RCC 7860 (cell line): ENCODE measurements at regions not wholly inside any gene's neighbourhood (a gene's known extent, or its start where the extent isn't known, plus 50 kb on each side); places are given as distances from the start of the nearest gene placed in this dataset.

Experiments used
- DNase-seq: peaks from one replicate; pipeline ENCODE4 v3.0.0-alpha.2; 2015; ENCODE audit warnings: low spot score
- FAIRE-seq: peaks from 2 replicates; lab custom pipeline; 2012; peaks lifted over from hg19 to GRCh38; lab: Jason Lieb, UNC

DNA sequence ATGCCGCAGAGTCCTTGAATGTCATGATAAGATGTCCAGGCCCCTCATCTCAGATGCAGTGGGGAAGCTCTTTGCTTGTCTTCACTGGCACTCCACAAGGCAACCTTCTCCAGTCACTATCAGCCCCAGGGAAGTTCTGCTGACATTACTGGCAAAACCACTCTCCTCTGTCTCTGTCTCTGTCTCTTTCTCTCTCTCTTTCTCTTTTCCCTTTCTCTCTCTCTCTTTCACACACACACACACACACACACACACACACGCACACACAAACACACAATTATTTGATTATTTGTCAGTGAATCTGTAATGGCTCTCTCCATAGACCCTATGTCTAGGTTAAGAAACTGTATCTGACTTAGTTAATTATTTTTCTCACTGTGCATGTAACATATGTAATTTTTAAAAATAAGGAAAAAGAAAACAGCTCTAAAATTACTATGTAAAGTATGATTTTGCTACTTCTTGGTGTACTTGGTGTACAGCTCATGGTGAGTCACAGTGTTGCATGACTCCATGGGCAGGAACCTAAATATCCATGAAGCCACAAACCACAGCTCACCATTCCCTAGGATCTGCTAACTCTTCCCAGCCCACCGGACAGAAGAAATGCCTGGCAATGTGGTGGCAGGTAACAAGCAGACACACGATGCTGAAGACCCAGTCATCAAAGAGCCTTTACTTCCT is 594.9 kb upstream of the ID2 start:
- DNase-seq, result peak; percentile 96
- FAIRE-seq, result peak; percentile 98

DNA sequence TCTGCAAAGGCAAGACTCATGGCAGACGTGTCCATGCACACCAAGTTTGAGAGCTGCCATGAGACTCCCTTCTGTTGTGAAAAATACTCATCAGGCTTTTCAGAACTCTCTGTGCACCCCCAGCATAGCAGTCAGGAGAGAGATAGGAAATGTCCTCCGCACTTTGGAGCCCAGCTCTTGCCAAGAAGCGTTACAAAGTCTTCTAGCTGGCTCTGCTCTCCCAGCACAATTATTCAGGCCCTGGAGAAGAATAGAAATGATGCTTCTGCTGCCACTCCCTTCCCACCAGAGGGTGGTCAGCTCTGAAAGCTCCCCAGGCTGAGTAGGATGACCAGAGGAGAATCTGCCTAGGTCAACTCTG is 594.4 kb upstream of the ID2 start:
- no peak for DNase-seq
- no peak for FAIRE-seq

DNA sequence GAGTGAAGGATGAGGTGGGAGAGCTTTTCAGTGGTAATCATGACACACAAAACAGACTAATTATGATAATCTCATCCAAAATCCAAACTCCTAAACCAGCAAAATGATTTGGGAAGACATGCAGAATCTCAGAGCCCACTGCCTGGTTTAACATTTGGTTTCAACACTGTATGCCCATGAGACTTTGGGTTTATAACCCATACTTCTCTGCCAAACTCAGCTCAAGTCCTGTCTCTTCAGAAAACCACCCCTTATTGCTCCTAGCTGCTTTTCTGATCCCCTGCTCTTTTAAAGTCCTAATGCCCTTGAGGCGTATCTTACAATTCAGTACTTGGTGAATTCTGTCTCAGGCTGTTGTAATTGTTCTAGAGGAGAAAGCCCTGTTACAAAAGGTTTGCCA is 593.0 kb upstream of the ID2 start:
- DNase-seq (no peak), FAIRE-seq (no peak)

DNA sequence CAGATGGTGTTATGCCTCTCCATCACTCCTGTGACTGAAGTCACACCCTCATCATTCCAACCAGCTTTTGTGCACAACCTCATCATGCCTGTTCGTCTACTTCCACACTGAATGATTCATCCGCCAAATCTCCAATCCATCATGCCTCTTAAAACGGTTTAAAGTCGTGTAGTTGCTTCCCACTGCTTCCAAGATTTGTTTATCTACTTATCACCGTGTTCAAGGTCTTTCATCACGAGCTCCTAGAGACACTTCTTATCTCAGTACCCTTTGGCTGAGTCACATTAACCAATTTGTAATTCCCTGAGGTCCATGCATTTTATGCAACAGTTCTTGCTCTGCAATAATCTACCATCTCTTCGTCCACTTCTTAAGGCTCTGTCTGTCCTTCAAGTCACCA is 592.3 kb upstream of the ID2 start:
- peak; percentile 90 for DNase-seq
- peak; percentile 92 for FAIRE-seq

DNA sequence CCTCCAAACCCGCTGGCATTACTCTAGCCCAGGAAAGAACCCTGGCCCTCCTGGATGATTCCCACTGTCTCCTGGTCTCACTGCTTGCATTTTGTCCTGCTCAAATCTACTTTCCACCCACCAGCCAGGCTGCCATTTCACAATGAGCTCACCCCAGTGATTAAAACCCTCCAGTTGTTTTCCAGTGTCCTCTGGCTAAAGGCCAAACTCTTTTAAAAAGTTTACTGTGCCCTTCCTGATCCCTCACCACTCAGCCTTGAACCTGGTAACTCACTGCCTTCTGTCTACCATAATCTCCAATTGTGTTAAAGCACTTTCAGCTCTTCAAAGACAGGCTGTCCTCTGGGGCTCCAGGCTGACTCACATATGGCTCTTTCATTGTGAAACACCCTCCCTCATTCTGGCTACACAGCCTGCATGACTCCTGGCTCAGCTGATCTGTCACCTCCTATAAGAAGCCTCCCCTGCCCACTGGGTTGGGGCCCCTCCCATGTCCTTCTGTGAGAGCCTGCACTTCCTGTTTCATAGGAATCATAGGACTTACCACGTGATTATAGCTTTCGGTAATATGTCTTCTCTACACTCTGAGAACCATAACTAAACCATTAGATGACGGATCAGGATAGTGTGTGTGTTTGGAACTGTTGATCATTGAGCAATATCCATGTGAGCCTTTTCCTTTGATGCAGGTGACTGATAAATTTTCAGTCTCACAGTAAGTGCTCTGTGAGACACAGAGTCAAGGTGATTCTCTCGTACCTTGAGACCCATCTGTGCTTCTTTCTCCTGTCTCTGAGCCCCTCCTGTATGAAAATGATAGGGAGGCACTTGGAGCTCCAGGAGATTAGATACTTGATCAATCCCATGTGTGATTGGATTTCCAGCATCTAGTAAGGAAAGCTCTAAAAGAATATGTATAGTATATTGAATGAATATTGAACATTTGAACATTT is 590.8 kb upstream of the ID2 start:
- DNase-seq (peak; percentile 86), FAIRE-seq (peak; percentile 81)

DNA sequence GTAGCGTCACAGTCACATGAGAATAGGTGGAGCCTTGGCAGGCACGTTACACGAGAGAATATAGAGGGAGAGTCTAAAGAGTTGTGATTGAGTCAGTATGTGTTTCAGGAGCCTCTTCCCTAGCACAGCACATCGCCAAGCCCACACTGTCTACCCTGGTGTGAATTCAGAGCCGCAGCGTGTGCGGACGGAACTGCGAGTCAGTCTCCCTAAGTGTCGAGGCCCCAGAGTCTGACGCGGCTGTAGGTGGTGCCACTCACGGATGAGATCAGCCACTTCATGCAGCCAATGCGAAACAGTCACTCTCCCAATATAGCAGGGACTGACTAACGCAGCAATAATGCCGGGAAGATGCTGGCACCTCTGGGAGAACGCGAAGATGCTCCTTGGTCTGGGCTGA is 587.3 kb upstream of the ID2 start:
- DNase-seq, result no peak
- no peak for FAIRE-seq

DNA sequence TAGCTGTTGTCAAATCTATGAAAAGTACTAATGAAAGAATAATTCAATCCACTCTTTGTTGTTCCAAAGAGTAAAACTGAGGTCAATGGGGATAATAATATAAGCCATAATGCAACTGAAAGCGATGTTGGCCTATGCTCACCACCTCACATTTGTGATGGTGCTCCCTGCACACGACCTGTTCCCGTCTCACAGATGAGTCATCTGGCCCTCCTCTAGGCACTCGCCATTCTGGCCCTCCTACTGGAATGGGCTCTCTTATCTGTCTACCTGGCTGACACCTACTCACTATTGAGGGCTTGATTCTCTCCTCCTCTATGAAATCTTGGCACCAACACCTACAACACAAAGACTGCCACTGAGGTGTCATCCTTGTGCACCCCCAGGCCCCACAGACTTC is 585.9 kb upstream of the ID2 start:
- no peak for DNase-seq
- FAIRE-seq, result no peak

DNA sequence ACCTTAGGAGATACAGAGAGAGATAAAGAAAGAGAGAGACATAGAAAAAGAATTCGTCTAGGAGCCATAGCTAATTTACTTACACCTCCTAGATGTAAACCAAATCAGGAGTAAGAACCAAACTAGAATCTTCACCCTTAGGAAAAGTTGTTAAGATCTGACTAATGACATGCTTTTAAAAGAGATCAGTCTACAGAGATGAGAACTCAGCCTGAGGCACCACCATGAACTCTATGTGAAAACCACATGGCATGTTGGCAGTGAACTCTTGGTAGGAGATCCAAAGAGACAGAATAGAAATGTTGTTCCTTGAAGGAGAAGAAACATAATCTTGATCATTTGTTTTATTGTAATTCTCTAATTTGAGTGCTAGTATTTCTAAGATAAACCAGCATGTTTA is 585.4 kb upstream of the ID2 start:
- no peak for DNase-seq
- no peak for FAIRE-seq

DNA sequence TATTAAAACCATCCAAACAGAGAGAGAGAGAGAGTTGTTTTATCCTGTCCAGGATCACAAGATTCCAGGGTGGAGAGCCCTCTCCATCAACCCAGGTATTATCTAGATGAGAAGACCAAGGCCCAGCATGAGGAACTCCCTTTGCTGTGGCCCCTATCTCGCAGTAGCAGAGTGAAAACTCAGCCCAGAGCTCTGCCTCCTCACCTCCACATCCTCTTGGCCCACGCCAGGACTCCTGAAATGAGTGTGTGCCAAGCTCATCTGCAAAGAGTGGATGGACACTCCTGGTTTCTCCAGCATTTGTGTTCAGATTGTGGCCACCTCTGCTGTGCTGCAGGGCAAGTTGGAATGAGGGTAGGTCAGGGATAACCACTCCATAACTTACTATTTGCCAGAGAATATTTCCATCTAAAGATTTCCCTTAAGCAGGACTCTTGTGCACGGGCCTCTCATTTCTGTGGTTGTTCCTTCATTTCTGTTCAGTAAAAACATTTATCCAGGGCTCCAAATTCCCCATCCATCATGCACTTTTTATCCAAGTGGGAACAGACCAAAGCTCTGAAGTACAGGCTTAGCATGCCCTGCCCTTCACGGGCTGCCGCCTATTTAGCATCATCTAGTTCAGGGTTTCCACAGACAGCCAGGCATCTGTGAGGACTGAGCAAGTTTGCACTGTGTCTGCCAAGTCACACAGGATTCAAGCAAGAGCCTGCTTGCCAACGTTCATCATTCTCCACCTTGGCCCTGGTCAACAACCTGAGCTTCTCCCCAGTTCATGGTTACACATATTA is 583.2 kb upstream of the ID2 start:
- FAIRE-seq, result no peak

DNA sequence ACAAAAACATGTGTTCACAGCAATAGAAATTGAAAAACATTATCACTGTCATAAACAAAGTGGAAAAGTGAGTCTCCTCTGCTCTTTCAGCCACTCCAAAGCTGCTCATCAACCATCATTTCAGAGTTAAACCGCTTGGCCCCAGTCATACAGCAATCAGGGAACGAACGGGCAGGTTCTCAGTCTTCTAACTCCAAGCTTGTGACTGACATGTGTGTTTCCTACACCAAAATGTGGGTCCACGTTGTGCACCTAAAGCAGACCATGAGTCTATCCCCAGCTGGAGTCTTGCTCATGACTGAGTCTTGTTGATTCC is 582.6 kb upstream of the ID2 start:
- no peak for DNase-seq
- FAIRE-seq, result no peak

More for the DNA sequence above, 583.2 kb upstream of the ID2 start:
- DNase-seq, result no peak

DNA sequence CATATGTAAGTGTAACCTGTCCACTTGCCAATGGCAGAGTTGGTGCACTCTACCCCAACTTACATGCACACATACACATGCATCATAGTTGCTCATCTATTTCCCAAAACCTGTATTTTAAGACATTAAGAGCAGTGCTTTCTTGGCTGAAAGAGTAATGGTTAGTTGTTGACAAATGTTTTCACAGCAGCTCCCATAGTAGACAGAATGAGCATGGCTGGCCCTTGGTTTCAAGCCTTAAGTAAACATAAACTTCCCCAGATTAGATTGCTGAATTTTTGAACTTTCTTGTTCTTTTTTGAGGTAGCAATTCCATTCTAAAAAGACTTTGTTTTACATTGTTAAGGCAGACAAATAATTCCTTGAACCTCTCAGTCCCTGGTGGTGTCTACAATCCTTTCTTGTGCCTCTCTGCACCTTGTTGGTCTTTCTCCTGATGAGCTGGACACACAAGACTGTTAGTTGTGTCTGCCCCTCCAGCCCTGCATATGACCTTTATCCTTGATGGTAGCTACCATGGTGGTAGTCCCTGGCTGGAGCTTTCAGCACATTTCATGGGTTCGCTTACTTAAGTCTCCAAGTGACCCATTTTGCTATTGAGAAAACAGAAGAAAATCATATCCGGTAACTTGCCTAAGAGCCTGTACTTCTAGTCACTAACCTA is 580.1 kb upstream of the ID2 start:
- no peak for DNase-seq
- FAIRE-seq, result no peak

DNA sequence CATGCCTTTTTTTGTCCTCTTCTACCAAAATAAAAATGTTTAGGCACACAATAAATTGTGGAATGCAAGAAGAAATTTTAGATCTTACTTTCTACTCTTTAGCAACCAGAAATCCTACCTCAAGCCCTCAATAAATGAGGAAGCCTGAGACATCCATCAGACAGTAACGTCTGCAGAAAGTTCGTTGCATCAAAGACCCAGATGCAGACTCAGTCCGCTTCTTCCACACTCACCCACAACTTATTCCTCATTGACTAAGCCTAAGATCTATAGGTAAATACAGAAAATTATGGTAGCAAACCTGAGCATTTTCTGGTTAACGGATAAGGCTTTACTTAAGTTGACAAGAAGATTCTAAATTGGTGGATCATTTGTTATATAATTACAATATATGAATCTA is 579.4 kb upstream of the ID2 start:
- no peak for DNase-seq
- no peak for FAIRE-seq

DNA sequence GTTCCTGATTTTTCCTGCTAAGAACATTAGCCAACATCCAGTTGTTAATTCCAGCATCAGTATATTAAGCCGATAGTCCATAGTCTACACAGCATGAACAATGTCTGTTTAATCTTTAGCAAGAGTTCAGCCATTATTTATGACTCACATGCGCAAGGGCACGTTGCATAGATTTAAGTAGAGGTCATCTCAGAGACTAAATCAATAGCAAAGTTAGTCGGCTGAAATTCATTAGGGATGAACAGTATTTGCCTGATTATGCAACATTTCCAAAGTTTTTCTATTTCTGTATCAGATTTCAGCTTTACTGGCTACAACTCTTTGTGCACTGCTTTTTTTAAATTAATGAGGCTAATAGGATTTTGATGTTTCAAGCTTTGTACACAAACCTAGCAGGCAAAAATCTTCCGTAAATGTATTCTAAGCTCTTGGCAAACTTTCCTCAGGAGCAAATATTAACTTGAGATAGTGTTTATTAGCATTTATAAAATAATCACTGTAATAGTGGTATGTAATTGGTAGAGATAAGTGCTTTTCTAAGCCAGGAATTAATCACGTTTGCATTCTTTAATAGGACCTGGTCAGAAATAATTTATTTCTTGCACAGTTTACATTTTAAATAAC is 578.7 kb upstream of the ID2 start:
- FAIRE-seq (peak; percentile 82), DNase-seq (peak; percentile 24)

DNA sequence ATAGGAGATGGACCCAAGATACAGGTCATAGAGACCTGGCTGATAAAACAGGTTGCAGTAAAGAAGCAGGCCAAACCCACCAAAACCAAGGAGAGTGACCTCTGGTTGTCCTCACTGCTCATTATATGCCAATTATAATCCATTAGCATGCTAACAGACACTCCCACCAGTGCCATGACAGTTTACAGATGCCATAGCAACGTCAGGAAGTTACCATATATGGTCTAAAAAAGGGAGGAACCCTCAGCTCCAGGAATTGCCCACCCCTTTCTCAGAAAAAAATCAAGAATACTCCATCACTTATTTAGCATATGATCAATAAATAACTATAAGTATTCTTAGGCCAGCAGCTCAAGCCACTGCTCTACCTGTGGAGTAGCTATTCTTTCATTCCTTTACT is 574.7 kb upstream of the ID2 start:
- FAIRE-seq (no peak), DNase-seq (no peak)

DNA sequence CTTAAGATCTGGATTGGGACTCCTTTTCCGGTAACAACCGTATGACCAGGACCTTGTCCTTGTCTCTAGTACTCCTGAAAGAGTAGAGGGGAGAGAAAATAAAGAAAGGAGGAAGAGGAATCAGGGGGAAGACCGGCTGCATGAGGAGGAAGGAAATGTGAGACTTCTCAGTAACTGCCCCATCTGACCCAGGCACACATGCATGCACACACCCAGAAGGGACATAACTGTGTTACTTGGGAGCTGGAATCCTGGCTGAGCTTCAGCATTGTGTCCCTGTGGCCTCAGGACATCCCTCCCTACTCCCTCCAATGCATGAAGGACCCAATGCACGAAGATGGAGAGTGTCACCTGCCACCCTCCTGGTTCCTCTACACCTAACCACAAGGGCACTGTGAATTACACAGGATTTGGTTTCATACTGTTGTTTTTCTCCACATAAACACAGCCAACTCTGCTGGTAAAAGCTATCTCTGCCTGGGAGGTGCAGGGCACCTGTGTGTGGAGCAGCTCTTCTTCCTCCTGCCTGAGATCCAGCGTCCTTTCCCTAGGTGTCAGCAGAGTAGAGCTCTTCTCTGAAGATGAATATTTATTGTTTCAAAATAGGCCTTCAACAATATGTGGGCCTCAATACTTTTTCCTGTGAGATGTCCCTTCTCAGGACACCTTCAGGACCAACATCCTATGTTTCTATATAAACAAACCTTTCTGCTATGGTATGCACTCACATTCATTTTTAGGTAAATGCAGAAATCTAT is 574.1 kb upstream of the ID2 start:
- no peak for DNase-seq
- FAIRE-seq, result no peak

DNA sequence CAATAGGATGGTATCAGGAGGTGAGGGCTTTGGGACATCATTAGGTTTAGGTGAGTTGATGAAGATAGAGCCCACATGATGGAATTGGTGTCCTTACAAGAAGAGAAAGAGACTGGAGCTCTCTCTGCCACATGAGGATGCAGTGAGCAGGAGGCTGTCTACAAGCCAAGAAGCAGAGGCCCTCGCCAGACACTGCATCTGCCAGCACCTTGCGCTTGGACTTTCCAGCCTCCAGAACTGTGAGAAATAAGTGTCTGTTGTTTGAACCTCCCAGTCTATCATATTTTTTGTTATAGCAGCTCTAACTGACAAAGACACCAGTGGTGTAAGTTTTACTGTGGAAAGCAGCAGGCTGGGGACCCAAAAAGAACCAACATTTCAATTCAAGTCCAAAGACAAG is 571.1 kb upstream of the ID2 start:
- no peak for DNase-seq
- no peak for FAIRE-seq

DNA sequence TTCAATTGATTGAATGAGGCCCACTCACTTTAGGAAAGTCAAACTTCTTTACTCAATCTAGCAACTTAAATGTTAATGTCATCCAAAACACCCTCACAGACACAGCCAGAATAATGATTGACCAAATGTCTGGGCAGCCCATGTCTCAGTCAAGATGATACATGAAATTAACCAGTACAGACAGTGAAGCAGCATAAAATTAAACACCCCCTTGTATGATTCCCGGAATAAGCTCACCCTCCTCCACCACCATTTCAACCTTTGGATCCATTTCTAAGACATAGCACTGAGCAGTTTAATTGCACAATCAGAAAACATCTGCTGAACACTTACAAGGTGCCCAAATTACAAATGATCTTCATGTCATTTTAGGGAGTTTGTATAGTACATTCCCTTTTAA is 570.7 kb upstream of the ID2 start:
- FAIRE-seq (no peak), DNase-seq (no peak)

DNA sequence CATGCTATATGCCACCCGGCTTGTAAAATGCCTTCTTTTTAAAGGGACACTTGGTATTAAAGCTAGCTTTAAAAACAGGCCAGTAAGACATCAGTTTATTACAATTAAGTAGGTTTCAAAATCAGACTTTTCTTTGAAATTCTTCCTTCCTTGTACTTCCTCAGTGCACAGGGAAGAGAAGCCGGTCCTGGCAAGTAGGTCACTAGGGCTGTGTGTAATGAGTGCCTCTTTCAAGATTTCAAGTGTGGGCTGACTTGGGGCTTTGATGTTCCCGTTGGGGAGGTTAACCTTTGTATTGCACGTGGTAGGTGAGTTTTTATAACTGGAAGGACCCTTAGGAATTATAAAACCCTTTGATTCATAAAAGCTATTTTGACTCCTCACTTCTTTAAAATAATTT is 566.4 kb upstream of the ID2 start:
- FAIRE-seq, result no peak
- DNase-seq, result no peak

DNA sequence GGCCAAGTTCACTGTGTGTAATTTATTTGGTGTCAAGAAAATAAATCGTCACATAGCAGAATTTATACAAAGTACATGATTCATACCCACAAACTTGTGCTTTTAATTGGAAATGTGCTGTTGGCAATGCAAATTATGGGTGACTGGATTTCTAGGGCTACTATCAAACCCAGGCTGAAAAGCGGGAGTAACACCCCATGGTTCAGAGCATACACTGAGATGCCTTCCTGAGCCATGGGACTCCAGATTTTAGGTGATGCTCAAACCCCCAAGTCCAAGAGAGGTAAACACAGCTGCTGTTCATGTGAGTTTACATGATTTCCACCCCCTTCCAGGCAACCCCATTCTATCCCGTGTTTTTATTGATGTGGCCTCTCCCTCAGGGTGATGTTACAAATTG is 565.9 kb upstream of the ID2 start:
- FAIRE-seq (no peak), DNase-seq (no peak)

DNA sequence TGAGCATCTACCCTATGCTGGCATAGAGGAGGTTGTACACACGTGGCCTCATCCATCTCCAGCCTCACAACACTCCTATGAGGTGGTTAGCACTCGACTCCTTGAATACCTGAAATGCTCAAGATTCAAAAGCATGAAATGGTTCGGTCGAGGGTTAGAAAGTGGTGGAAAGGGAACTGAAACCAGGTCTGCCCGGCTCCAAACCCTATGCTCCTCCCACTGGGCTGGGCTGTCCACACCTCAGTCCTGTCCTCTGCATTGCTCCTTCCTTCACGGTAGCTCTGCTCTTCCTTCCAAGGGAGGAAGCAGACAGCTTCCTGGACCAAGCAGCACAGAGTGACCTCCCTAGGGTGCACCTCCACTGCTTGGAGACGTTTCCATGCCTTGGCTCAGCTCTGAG is 565.2 kb upstream of the ID2 start:
- FAIRE-seq, result no peak
- no peak for DNase-seq
